ENCODE measurements at regions not wholly inside any gene's neighbourhood (a gene's known extent, or its start where the extent isn't known, plus 50 kb on each side); places are given as distances from the start of the nearest gene placed in this dataset.

- TF ChIP-seq CTCF (IDR thresholded peaks at IDR 0.05) (no peak), POLR2A (IDR thresholded peaks at IDR 0.05) (no peak), POLR2AphosphoS5 (IDR thresholded peaks at IDR 0.05) (no peak), EP300 (IDR thresholded peaks at IDR 0.05) (no peak)
These were observed 115.6 kb upstream of the NOCT start for GRCh38 chr4:138899999-138900398.
